Body of pancreas (tissue), 4 donors: ENCODE measurements at regions not wholly inside any gene's neighbourhood (a gene's known extent, or its start where the extent isn't known, plus 50 kb on each side); places are given as distances from the start of the nearest gene placed in this dataset.

Experiments used
- ATAC-seq: fragments of 150-250 bp; one replicate; pipeline ENCODE4 v1.9.1; 2016
- DNase-seq, 4 donors: peaks; one replicate each; pipeline ENCODE4 v3.0.0-alpha.2; 2019
- H3K27ac ChIP-seq, 4 donors: fragments of 200-600 bp; sonication (generic); 1 replicate in 3 of 4; 2 replicates in 1 of 4; pipeline versions ENCODE4 v1.5.1 to v1.6.1; 2016 to 2019; ENCODE audit warnings: mild to moderate bottlenecking in 1 of 4, mixed read lengths in 1 of 4, moderate library complexity in 1 of 4
- H3K27me3 ChIP-seq, 2 donors: fragments of 200-600 bp; sonication (generic); one replicate each; pipeline ENCODE4 v1.6.0; 2016; ENCODE audit warnings: mild to moderate bottlenecking in 1 of 2
- H3K36me3 ChIP-seq, 2 donors: fragments of 200-600 bp; sonication (generic); replicated peaks in 1 of 2; 2 replicates each; pipeline ENCODE4 v1.5.1; 2016; ENCODE audit warnings: low read depth in 2 of 2; ENCODE audit not compliant: insufficient read depth in 1 of 2
- H3K4me1 ChIP-seq: fragments of 200-600 bp; sonication (generic); one replicate; pipeline ENCODE4 v1.6.0; 2016
- H3K4me3 ChIP-seq, 2 donors: fragments of 200-600 bp; sonication (generic); 1 replicate in 1 of 2; 2 replicates in 1 of 2; pipeline ENCODE4 v1.5.1; 2016 to 2019
- H3K9me3 ChIP-seq, 3 donors: fragments of 200-600 bp; sonication (generic); 1 replicate in 2 of 3; 2 replicates in 1 of 3; pipeline ENCODE4 v1.5.1; 2016
- POLR2A ChIP-seq, 3 donors: fragments of 450-650 bp; IDR thresholded peaks; one replicate each; pipeline ENCODE4 v1.6.1; 2016; ENCODE audit warnings: antibody characterized with exemption in 3 of 3, mild to moderate bottlenecking in 2 of 3
- WGBS, 2 donors: methylation state at CpG; one replicate each; pipeline ENCODE4 v1.1.5; 2017; 5-methylcytosine and 5-hydroxymethylcytosine counted together
- intact Hi-C: fragments of 100-400 bp; cut with DNase I; formaldehyde crosslinking; loops from one replicate; pipeline ENCODE4 v1.15.1; 2023
- TF ChIP-seq, protein P1 (sequence below), 7 experiments: fragments of 450-650 bp in 4 of 7; fragments of 200-600 bp in 3 of 7; sonication (generic) in 3 of 7; IDR thresholded peaks; one replicate each; pipeline ENCODE4 v1.5.1; 2016 to 2019; ENCODE audit warnings: antibody characterized with exemption in 7 of 7

DNA sequence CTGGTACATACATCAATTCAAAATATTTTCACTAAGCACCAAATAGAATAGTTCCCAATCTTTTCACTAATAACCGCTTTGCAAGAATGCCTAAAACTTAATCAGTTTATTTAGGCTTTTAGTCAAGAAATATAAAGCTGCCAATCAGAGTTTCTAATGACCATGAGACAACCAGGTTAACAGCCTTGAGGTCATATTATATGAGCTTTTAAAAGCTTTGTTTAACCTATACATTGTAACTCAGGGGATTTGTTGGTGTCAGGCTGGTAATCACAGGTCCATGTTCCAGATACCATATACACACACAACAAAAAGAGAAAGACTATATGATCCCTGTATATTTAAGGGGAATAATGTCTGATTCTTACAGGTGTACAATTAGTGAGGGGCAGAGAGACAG, 246.2 kb upstream of the ADGRL2 start:
- Histone ChIP-seq H3K27ac (no peak overlapping the region), H3K9me3 (no peaks in the 10 kb centered on the region), H3K27me3 (no peaks in the 10 kb centered on the region), H3K36me3 (no peaks in the 10 kb centered on the region), H3K4me3 (no peak overlapping the region), H3K4me1 (peaks cover 6% of the 10 kb centered on the region)
- TF ChIP-seq POLR2A (IDR thresholded peaks at IDR 0.05), result no peak
- TF ChIP-seq, protein P1, sequence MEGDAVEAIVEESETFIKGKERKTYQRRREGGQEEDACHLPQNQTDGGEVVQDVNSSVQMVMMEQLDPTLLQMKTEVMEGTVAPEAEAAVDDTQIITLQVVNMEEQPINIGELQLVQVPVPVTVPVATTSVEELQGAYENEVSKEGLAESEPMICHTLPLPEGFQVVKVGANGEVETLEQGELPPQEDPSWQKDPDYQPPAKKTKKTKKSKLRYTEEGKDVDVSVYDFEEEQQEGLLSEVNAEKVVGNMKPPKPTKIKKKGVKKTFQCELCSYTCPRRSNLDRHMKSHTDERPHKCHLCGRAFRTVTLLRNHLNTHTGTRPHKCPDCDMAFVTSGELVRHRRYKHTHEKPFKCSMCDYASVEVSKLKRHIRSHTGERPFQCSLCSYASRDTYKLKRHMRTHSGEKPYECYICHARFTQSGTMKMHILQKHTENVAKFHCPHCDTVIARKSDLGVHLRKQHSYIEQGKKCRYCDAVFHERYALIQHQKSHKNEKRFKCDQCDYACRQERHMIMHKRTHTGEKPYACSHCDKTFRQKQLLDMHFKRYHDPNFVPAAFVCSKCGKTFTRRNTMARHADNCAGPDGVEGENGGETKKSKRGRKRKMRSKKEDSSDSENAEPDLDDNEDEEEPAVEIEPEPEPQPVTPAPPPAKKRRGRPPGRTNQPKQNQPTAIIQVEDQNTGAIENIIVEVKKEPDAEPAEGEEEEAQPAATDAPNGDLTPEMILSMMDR (IDR thresholded peaks at IDR 0.05), result no peak
- WGBS, 2 donors, result 67 to 94% methylated on average over 1 of the region's 1 CpG
- ATAC-seq (no peak), DNase-seq (no peak)
- intact Hi-C loops, result no loop called here

DNA sequence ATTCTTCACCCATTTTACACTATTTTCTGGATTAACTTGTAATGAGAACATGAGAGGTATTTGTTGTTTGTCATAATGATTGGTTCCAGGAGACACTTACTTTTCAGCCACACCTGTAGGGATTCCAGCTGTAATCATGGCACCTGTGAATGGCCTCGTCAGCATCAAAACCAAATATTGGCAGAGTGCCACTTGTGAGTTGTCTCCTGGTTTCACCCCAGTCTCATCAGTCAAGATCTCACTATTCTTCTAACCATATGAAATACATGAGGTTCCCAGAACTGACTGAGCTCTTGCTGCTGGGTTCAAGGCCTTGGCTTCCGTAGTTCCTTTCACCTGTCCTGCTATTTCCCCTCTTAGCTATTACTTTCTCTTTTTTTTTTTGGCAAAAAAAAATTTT, 246.6 kb upstream of the ADGRL2 start:
- ATAC-seq, result no peak

DNA sequence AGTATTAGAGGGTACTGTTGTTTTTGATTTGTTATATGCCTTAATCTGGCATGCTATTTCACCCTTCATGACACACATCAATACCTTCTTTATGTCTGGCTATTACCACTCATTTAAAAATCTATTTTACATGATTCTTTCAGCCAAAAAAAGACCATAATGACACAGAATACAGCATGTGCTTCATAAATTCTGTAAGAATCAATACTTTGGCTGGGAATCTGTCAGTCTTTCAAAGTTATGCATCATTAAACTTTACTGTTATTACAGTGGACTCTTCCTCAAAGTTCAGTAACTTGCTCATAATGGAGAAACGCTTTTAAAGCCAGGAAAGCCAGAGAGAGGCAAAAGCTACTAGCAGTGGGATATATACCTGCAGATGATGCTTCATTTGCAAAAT, 247.2 kb upstream of the ADGRL2 start:
- H3K4me3 ChIP-seq, result no peak overlapping the region
- H3K4me1 ChIP-seq, result peaks cover 2% of the 10 kb centered on the region
- intact Hi-C loops, result no loop called here
- H3K9me3 ChIP-seq, result no peaks in the 10 kb centered on the region
- H3K27me3 ChIP-seq, result no peaks in the 10 kb centered on the region
- WGBS, 2 donors, result 95 to 100% methylated on average over 1 of the region's 1 CpG
- TF ChIP-seq, protein P1 (IDR thresholded peaks at IDR 0.05), result no peak
- no peak for TF ChIP-seq POLR2A (IDR thresholded peaks at IDR 0.05)
- no peaks in the 10 kb centered on the region for H3K36me3 ChIP-seq
- DNase-seq (no peak), ATAC-seq (no peak)
- no peak overlapping the region for H3K27ac ChIP-seq

More for the DNA sequence above, 246.6 kb upstream of the ADGRL2 start:
- TF ChIP-seq, protein P1 (IDR thresholded peaks at IDR 0.05), result no peak
- no peak for TF ChIP-seq POLR2A (IDR thresholded peaks at IDR 0.05)
- WGBS, 2 donors, result 66 to 73% methylated on average over 2 of the region's 2 CpGs
- intact Hi-C loops, result no loop called here
- H3K27ac ChIP-seq, result no peak overlapping the region
- no peak for DNase-seq
- H3K4me3 ChIP-seq, result no peak overlapping the region
- peaks cover 6% of the 10 kb centered on the region for H3K4me1 ChIP-seq
- H3K27me3 ChIP-seq, result no peaks in the 10 kb centered on the region
- no peaks in the 10 kb centered on the region for H3K9me3 ChIP-seq
- no peaks in the 10 kb centered on the region for H3K36me3 ChIP-seq

DNA sequence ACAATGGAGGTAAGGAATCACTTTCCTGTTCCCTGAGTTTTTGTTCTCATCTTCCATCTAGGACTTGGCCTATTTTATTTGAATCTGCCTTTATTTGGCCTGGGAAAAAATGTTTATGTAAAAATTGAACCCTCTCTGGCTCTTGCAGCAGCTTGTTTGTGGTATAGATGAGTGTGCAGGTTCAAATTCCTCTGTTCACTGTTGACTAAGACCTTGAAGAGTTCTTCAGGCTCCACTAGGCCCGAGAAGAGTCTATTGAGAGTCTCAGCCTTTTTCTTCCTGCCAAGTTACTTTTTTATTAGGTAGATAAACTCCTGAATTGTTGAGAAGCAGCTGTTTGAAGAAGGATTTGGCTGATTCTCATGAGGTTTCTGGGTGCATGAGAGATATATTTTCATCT, 248.8 kb upstream of the ADGRL2 start:
- H3K27me3 ChIP-seq, result no peaks in the 10 kb centered on the region
- no peak overlapping the region for H3K4me3 ChIP-seq
- DNase-seq (no peak), ATAC-seq (no peak)
- H3K4me1 ChIP-seq, result no peaks in the 10 kb centered on the region
- no peaks in the 10 kb centered on the region for H3K36me3 ChIP-seq
- no peak overlapping the region for H3K27ac ChIP-seq
- no peaks in the 10 kb centered on the region for H3K9me3 ChIP-seq
- TF ChIP-seq, protein P1 (IDR thresholded peaks at IDR 0.05), result no peak
- no peak for TF ChIP-seq POLR2A (IDR thresholded peaks at IDR 0.05)
- WGBS, 2 donors, result 78 to 82% methylated on average over 1 of the region's 1 CpG
- intact Hi-C loops, result no loop called here

DNA sequence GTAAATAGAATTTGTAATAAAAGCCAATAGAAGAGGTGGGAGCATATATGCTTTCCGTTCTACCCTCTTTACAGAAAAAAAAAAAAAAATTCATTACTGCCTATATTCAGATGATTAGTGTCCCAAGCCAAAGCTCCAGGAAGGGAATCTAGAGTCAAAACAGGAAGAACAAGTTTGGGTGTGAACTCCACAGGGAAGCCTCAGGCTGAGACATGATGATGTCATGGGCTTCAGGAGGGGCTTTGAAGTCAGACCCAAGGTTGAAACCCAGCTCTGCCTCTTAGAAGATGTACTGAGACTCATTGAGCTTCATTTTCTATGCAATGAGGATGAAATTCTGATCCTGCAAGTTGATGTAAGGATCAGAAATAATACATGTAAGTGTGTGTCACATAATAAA, 250.0 kb upstream of the ADGRL2 start:
- Histone ChIP-seq H3K9me3 (no peaks in the 10 kb centered on the region), H3K36me3 (no peaks in the 10 kb centered on the region), H3K4me3 (no peak overlapping the region), H3K4me1 (no peaks in the 10 kb centered on the region), H3K27me3 (no peaks in the 10 kb centered on the region), H3K27ac (no peak overlapping the region)
- 63 to 72% methylated on average over 1 of the region's 1 CpG for WGBS, 2 donors
- intact Hi-C loops, result no loop called here
- TF ChIP-seq POLR2A (IDR thresholded peaks at IDR 0.05), result no peak
- TF ChIP-seq, protein P1 (IDR thresholded peaks at IDR 0.05), result no peak
- DNase-seq, result no peak
- no peak for ATAC-seq
